Activated T-helper 17 cell treated with anti-CD3 and anti-CD28 coated beads, Interleukin-2, amount 50 U/mL, for 72 hours (primary cell): ENCODE measurements at regions not wholly inside any gene's neighbourhood (a gene's known extent, or its start where the extent isn't known, plus 50 kb on each side); places are given as distances from the start of the nearest gene placed in this dataset.
"Not testable (repeated sequence)": the region's sequence is repeated elsewhere in the genome, so short reads cannot be mapped to it uniquely, and the experiment has no call there.

ENCODE experiments used
- ATAC-seq: fragments of 150-1000 bp; cut with Tn5 transposase; replicated peaks from 2 replicates; pipeline ENCODE4 v1.10.0; 2021; ENCODE audit warnings: mild to moderate bottlenecking, moderate library complexity
- H3K27ac Mint-ChIP-seq: one replicate; pipeline ENCODE4 v1.8.0; 2022; ENCODE audit warnings: mixed read lengths
- H3K27me3 Mint-ChIP-seq: one replicate; pipeline ENCODE4 v1.8.0; 2022; ENCODE audit warnings: mixed read lengths
- H3K36me3 Mint-ChIP-seq: one replicate; pipeline ENCODE4 v1.8.0; 2022; ENCODE audit warnings: low read depth, mild to moderate bottlenecking, mixed read lengths
- H3K4me1 Mint-ChIP-seq: one replicate; pipeline ENCODE4 v1.8.0; 2022; ENCODE audit warnings: mixed read lengths
- H3K4me3 Mint-ChIP-seq: one replicate; pipeline ENCODE4 v1.8.0; 2022; ENCODE audit warnings: mild to moderate bottlenecking, mixed read lengths
- H3K9me3 Mint-ChIP-seq: one replicate; pipeline ENCODE4 v1.8.0; 2022; ENCODE audit warnings: mixed read lengths

GRCh38 chr5:91503321-91503720 lies 120.2 kb upstream of the ARRDC3 start:
- H3K4me1 Mint-ChIP-seq = no peaks in the 10 kb centered on the region
- H3K4me3 Mint-ChIP-seq = no peak overlapping the region
- H3K27me3 Mint-ChIP-seq = no peaks in the 10 kb centered on the region
- no peaks in the 10 kb centered on the region for H3K9me3 Mint-ChIP-seq
- no peak for ATAC-seq
- H3K36me3 Mint-ChIP-seq = no peaks in the 10 kb centered on the region
- no peak overlapping the region for H3K27ac Mint-ChIP-seq

- Mint-ChIP-seq H3K9me3 (no peaks in the 10 kb centered on the region), H3K4me3 (no peak overlapping the region), H3K4me1 (no peaks in the 10 kb centered on the region), H3K27ac (no peak overlapping the region), H3K36me3 (no peaks in the 10 kb centered on the region), H3K27me3 (no peaks in the 10 kb centered on the region)
- no peak for ATAC-seq
Observed at GRCh38 chr5:91500758-91501157, 117.6 kb upstream of the ARRDC3 start.

- H3K27me3 Mint-ChIP-seq = no peaks in the 10 kb centered on the region
- ATAC-seq = no peak
- no peak overlapping the region for H3K27ac Mint-ChIP-seq
- no peak overlapping the region for H3K4me3 Mint-ChIP-seq
- H3K9me3 Mint-ChIP-seq = no peaks in the 10 kb centered on the region
- no peaks in the 10 kb centered on the region for H3K36me3 Mint-ChIP-seq
- no peaks in the 10 kb centered on the region for H3K4me1 Mint-ChIP-seq
Observed at GRCh38 chr5:91499943-91500531, 116.9 kb upstream of the ARRDC3 start.

- H3K4me3 Mint-ChIP-seq = no peak overlapping the region
- no peaks in the 10 kb centered on the region for H3K36me3 Mint-ChIP-seq
Observed at GRCh38 chr5:91495699-91496098, 112.6 kb upstream of the ARRDC3 start.

GRCh38 chr5:91494447-91494996 lies 111.4 kb upstream of the ARRDC3 start:
- Mint-ChIP-seq H3K9me3 (no peaks in the 10 kb centered on the region), H3K27ac (no peak overlapping the region), H3K4me3 (no peak overlapping the region), H3K27me3 (no peaks in the 10 kb centered on the region), H3K4me1 (peaks cover 9% of the 10 kb centered on the region), H3K36me3 (no peaks in the 10 kb centered on the region)
- ATAC-seq = peak; percentile 54

More at GRCh38 chr5:91495699-91496098, 112.6 kb upstream of the ARRDC3 start:
- no peak overlapping the region for H3K27ac Mint-ChIP-seq
- ATAC-seq = no peak
- H3K27me3 Mint-ChIP-seq = no peaks in the 10 kb centered on the region
- H3K9me3 Mint-ChIP-seq = no peaks in the 10 kb centered on the region
- H3K4me1 Mint-ChIP-seq = peaks cover 9% of the 10 kb centered on the region

GRCh38 chr5:91493086-91493485 lies 110.0 kb upstream of the ARRDC3 start:
- Mint-ChIP-seq H3K36me3 (no peaks in the 10 kb centered on the region), H3K27me3 (no peaks in the 10 kb centered on the region), H3K4me3 (no peak overlapping the region), H3K27ac (peak overlapping the region; percentile 4), H3K9me3 (no peaks in the 10 kb centered on the region), H3K4me1 (peaks cover 9% of the 10 kb centered on the region)
- ATAC-seq = no peak

GRCh38 chr5:91491229-91491628 lies 108.1 kb upstream of the ARRDC3 start:
- Mint-ChIP-seq H3K27ac (no peak overlapping the region), H3K4me1 (peaks cover 9% of the 10 kb centered on the region), H3K36me3 (no peaks in the 10 kb centered on the region), H3K27me3 (no peaks in the 10 kb centered on the region), H3K4me3 (no peak overlapping the region), H3K9me3 (no peaks in the 10 kb centered on the region)
- ATAC-seq = no peak

GRCh38 chr5:91490316-91490715 lies 107.2 kb upstream of the ARRDC3 start:
- ATAC-seq = no peak
- Mint-ChIP-seq H3K9me3 (no peaks in the 10 kb centered on the region), H3K4me3 (no peak overlapping the region), H3K27me3 (no peaks in the 10 kb centered on the region), H3K36me3 (no peaks in the 10 kb centered on the region), H3K27ac (no peak overlapping the region), H3K4me1 (peaks cover 9% of the 10 kb centered on the region)

- no peak overlapping the region for H3K4me3 Mint-ChIP-seq
Observed at GRCh38 chr5:91487420-91487819, 104.3 kb upstream of the ARRDC3 start.

GRCh38 chr5:91486638-91487037 lies 103.5 kb upstream of the ARRDC3 start:
- ATAC-seq = peak; percentile 11
- Mint-ChIP-seq H3K27me3 (no peaks in the 10 kb centered on the region), H3K27ac (no peak overlapping the region), H3K4me1 (peaks cover 4% of the 10 kb centered on the region), H3K9me3 (no peaks in the 10 kb centered on the region), H3K4me3 (no peak overlapping the region), H3K36me3 (no peaks in the 10 kb centered on the region)

More at GRCh38 chr5:91487420-91487819, 104.3 kb upstream of the ARRDC3 start:
- H3K36me3 Mint-ChIP-seq = no peaks in the 10 kb centered on the region
- no peak overlapping the region for H3K27ac Mint-ChIP-seq
- H3K4me1 Mint-ChIP-seq = peaks cover 4% of the 10 kb centered on the region
- no peak for ATAC-seq
- H3K9me3 Mint-ChIP-seq = no peaks in the 10 kb centered on the region
- H3K27me3 Mint-ChIP-seq = no peaks in the 10 kb centered on the region

GRCh38 chr5:91484662-91485061 lies 101.5 kb upstream of the ARRDC3 start:
- no peak for ATAC-seq
- Mint-ChIP-seq H3K4me1 (no peaks in the 10 kb centered on the region), H3K4me3 (no peak overlapping the region)

GRCh38 chr5:91479376-91479775 lies 96.3 kb upstream of the ARRDC3 start:
- ATAC-seq, H3K4me3 Mint-ChIP-seq, H3K36me3 Mint-ChIP-seq, H3K27ac Mint-ChIP-seq, H3K27me3 Mint-ChIP-seq, H3K4me1 Mint-ChIP-seq, H3K9me3 Mint-ChIP-seq: not testable (repeated sequence)

More at GRCh38 chr5:91484662-91485061, 101.5 kb upstream of the ARRDC3 start:
- no peaks in the 10 kb centered on the region for H3K36me3 Mint-ChIP-seq
- no peaks in the 10 kb centered on the region for H3K27me3 Mint-ChIP-seq
- H3K27ac Mint-ChIP-seq = no peak overlapping the region
- H3K9me3 Mint-ChIP-seq = no peaks in the 10 kb centered on the region

- no peak overlapping the region for H3K27ac Mint-ChIP-seq
- H3K4me1 Mint-ChIP-seq = no peaks in the 10 kb centered on the region
- no peaks in the 10 kb centered on the region for H3K36me3 Mint-ChIP-seq
- H3K27me3 Mint-ChIP-seq = no peaks in the 10 kb centered on the region
- no peak for ATAC-seq
- H3K9me3 Mint-ChIP-seq = no peaks in the 10 kb centered on the region
- no peak overlapping the region for H3K4me3 Mint-ChIP-seq
Observed at GRCh38 chr5:91478096-91478495, 95.0 kb upstream of the ARRDC3 start.

GRCh38 chr5:91477408-91477807 lies 94.3 kb upstream of the ARRDC3 start:
- ATAC-seq = no peak
- Mint-ChIP-seq H3K4me3 (no peak overlapping the region), H3K27ac (no peak overlapping the region), H3K4me1 (no peaks in the 10 kb centered on the region), H3K9me3 (no peaks in the 10 kb centered on the region), H3K27me3 (no peaks in the 10 kb centered on the region), H3K36me3 (no peaks in the 10 kb centered on the region)

- no peak overlapping the region for H3K27ac Mint-ChIP-seq
- H3K36me3 Mint-ChIP-seq = no peaks in the 10 kb centered on the region
- no peaks in the 10 kb centered on the region for H3K9me3 Mint-ChIP-seq
- H3K27me3 Mint-ChIP-seq = no peaks in the 10 kb centered on the region
- H3K4me3 Mint-ChIP-seq = no peak overlapping the region
- H3K4me1 Mint-ChIP-seq = no peaks in the 10 kb centered on the region
- no peak for ATAC-seq
Observed at GRCh38 chr5:91474201-91474600, 91.1 kb upstream of the ARRDC3 start.

- no peak overlapping the region for H3K27ac Mint-ChIP-seq
- peaks cover 5% of the 10 kb centered on the region for H3K27me3 Mint-ChIP-seq
- H3K4me1 Mint-ChIP-seq = peaks cover 4% of the 10 kb centered on the region
- H3K36me3 Mint-ChIP-seq = no peaks in the 10 kb centered on the region
- H3K4me3 Mint-ChIP-seq = no peak overlapping the region
- no peaks in the 10 kb centered on the region for H3K9me3 Mint-ChIP-seq
- no peak for ATAC-seq
Observed at GRCh38 chr5:91472631-91473030, 89.5 kb upstream of the ARRDC3 start.
